Smooth muscle cell (in vitro differentiated cells): ENCODE measurements at regions not wholly inside any gene's neighbourhood (a gene's known extent, or its start where the extent isn't known, plus 50 kb on each side); places are given as distances from the start of the nearest gene placed in this dataset.

Experiments used
- DNase-seq: peaks from one replicate; lab custom pipeline; 2025; ENCODE audit not compliant: unreplicated experiment; lab: John Stamatoyannopoulos, UW
- H2AFZ ChIP-seq: fragments of 200-600 bp; sonication (generic); 2 replicates; pipeline ENCODE4 v1.6.0; 2016; ENCODE audit warnings: antibody characterized with exemption, low read depth, mild to moderate bottlenecking
- H3F3A ChIP-seq: fragments of 200-600 bp; sonication (generic); 2 replicates; pipeline ENCODE4 v1.6.0; 2017; ENCODE audit warnings: antibody characterized with exemption, low read depth
- H3K27ac ChIP-seq: fragments of 200-600 bp; sonication (generic); 2 replicates; pipeline ENCODE4 v1.5.1; 2016; ENCODE audit warnings: low read depth, mild to moderate bottlenecking
- H3K27me3 ChIP-seq: fragments of 200-600 bp; sonication (generic); 2 replicates; pipeline ENCODE4 v1.6.1; 2016; ENCODE audit warnings: low read depth, mild to moderate bottlenecking
- H3K36me3 ChIP-seq: fragments of 200-600 bp; sonication (generic); 2 replicates; pipeline ENCODE4 v1.5.1; 2016; ENCODE audit warnings: low read depth
- H3K4me1 ChIP-seq: fragments of 200-600 bp; sonication (generic); 2 replicates; pipeline ENCODE4 v1.5.1; 2016; ENCODE audit warnings: low read depth
- H3K4me2 ChIP-seq: fragments of 200-600 bp; sonication (generic); 2 replicates; pipeline ENCODE4 v1.6.0; 2016; ENCODE audit warnings: mild to moderate bottlenecking
- H3K4me3 ChIP-seq: fragments of 200-600 bp; sonication (generic); 2 replicates; pipeline ENCODE4 v1.5.1; 2016; ENCODE audit warnings: mild to moderate bottlenecking
- H3K79me2 ChIP-seq: fragments of 200-600 bp; sonication (generic); 2 replicates; pipeline ENCODE4 v1.6.0; 2016; ENCODE audit warnings: low read depth, mild to moderate bottlenecking
- H3K9ac ChIP-seq: fragments of 200-600 bp; sonication (generic); 2 replicates; pipeline ENCODE4 v1.6.0; 2016; ENCODE audit warnings: low read depth
- H3K9me3 ChIP-seq: fragments of 200-600 bp; sonication (generic); replicated peaks from 2 replicates; pipeline ENCODE4 v1.5.1; 2016; ENCODE audit warnings: low read depth
- H4K20me1 ChIP-seq: fragments of 200-600 bp; sonication (generic); 2 replicates; pipeline ENCODE4 v1.6.0; 2016; ENCODE audit warnings: low read depth
- CTCF ChIP-seq: fragments of 200-600 bp; sonication (generic); IDR thresholded peaks from 2 replicates; pipeline ENCODE4 v1.5.1; 2017; ENCODE audit warnings: borderline replicate concordance, mild to moderate bottlenecking, antibody characterized with exemption; ENCODE audit not compliant: insufficient read depth, poor library complexity, severe bottlenecking
- WGBS: methylation state at CpG from one replicate; pipeline ENCODE4 v1.1.7; 2016; ENCODE audit warnings: low lambda C conversion rate; 5-methylcytosine and 5-hydroxymethylcytosine counted together

GRCh38 chrX:16039363-16039762 lies 84.0 kb upstream of the GRPR start:
- H3K4me2 ChIP-seq: no peak overlapping the region

GRCh38 chrX:16033331-16033730 lies 90.0 kb upstream of the GRPR start:
- H2AFZ ChIP-seq: no peak overlapping the region
- H3K4me1 ChIP-seq: peaks cover 14% of the 10 kb centered on the region
- H3K79me2 ChIP-seq: no peaks in the 10 kb centered on the region
- peak overlapping the region; percentile 72 for H3K4me2 ChIP-seq
- no peak for DNase-seq
- peak overlapping the region; percentile 48 for H3K27ac ChIP-seq
- no peak for TF ChIP-seq CTCF
- peaks cover 6% of the 10 kb centered on the region for H3F3A ChIP-seq
- H3K4me3 ChIP-seq: no peak overlapping the region
- H4K20me1 ChIP-seq: no peaks in the 10 kb centered on the region
- WGBS: 19% methylated on average over 4 of the region's 4 CpGs
- H3K9me3 ChIP-seq: no peaks in the 10 kb centered on the region
- no peak overlapping the region for H3K9ac ChIP-seq
- no peaks in the 10 kb centered on the region for H3K36me3 ChIP-seq
- no peaks in the 10 kb centered on the region for H3K27me3 ChIP-seq

More at GRCh38 chrX:16039363-16039762, 84.0 kb upstream of the GRPR start:
- no peak for DNase-seq
- H3K9ac ChIP-seq: no peak overlapping the region
- TF ChIP-seq CTCF: no peak
- H4K20me1 ChIP-seq: no peaks in the 10 kb centered on the region
- no peaks in the 10 kb centered on the region for H3K27me3 ChIP-seq
- no peak overlapping the region for H2AFZ ChIP-seq
- peaks cover 6% of the 10 kb centered on the region for H3F3A ChIP-seq
- no peak overlapping the region for H3K27ac ChIP-seq
- H3K4me1 ChIP-seq: peaks cover 6% of the 10 kb centered on the region
- H3K79me2 ChIP-seq: no peaks in the 10 kb centered on the region
- no peaks in the 10 kb centered on the region for H3K9me3 ChIP-seq
- no peak overlapping the region for H3K4me3 ChIP-seq
- H3K36me3 ChIP-seq: no peaks in the 10 kb centered on the region

GRCh38 chrX:16028576-16028975 lies 94.8 kb upstream of the GRPR start:
- H3K27me3 ChIP-seq: no peaks in the 10 kb centered on the region
- no peaks in the 10 kb centered on the region for H3K36me3 ChIP-seq
- H3F3A ChIP-seq: peaks cover 9% of the 10 kb centered on the region
- WGBS: 48% methylated on average over 1 of the region's 1 CpG
- peak overlapping the region; percentile 34 for H3K4me2 ChIP-seq
- no peak for DNase-seq
- peak overlapping the region; percentile 58 for H3K27ac ChIP-seq
- H3K4me3 ChIP-seq: no peak overlapping the region
- H3K9ac ChIP-seq: no peak overlapping the region
- no peaks in the 10 kb centered on the region for H3K79me2 ChIP-seq
- H4K20me1 ChIP-seq: no peaks in the 10 kb centered on the region
- TF ChIP-seq CTCF: no peak
- H3K9me3 ChIP-seq: no peaks in the 10 kb centered on the region
- H2AFZ ChIP-seq: no peak overlapping the region
- peaks cover 38% of the 10 kb centered on the region for H3K4me1 ChIP-seq
